HUES48 (cell line): ENCODE measurements at regions not wholly inside any gene's neighbourhood (a gene's known extent, or its start where the extent isn't known, plus 50 kb on each side); places are given as distances from the start of the nearest gene placed in this dataset.

Experiments used
- H3K27ac ChIP-seq: one replicate; pipeline ENCODE4 v1.7.0; 2013; ENCODE audit warnings: low read depth, low read length, inconsistent platforms
- H3K27me3 ChIP-seq: 2 replicates; pipeline ENCODE4 v1.6.1; 2013; ENCODE audit warnings: mild to moderate bottlenecking, low read length; ENCODE audit not compliant: control insufficient read depth, insufficient read depth
- H3K36me3 ChIP-seq: 2 replicates; pipeline ENCODE4 v1.6.1; 2013; ENCODE audit warnings: low read length; ENCODE audit not compliant: control insufficient read depth, insufficient read depth
- H3K4me1 ChIP-seq: 2 replicates; pipeline ENCODE4 v1.6.1; 2013; ENCODE audit warnings: mild to moderate bottlenecking, low read length; ENCODE audit not compliant: control insufficient read depth, insufficient read depth
- H3K4me3 ChIP-seq: 2 replicates; pipeline ENCODE4 v1.5.1; 2013; ENCODE audit warnings: mild to moderate bottlenecking, low read depth, low read length
- H3K9ac ChIP-seq: 2 replicates; pipeline ENCODE4 v1.6.1; 2013; ENCODE audit warnings: mild to moderate bottlenecking, low read depth, low read length, moderate library complexity
- H3K9me3 ChIP-seq: 2 replicates; pipeline ENCODE4 v1.6.1; 2013; ENCODE audit warnings: low read length; ENCODE audit not compliant: control insufficient read depth, insufficient read depth

DNA sequence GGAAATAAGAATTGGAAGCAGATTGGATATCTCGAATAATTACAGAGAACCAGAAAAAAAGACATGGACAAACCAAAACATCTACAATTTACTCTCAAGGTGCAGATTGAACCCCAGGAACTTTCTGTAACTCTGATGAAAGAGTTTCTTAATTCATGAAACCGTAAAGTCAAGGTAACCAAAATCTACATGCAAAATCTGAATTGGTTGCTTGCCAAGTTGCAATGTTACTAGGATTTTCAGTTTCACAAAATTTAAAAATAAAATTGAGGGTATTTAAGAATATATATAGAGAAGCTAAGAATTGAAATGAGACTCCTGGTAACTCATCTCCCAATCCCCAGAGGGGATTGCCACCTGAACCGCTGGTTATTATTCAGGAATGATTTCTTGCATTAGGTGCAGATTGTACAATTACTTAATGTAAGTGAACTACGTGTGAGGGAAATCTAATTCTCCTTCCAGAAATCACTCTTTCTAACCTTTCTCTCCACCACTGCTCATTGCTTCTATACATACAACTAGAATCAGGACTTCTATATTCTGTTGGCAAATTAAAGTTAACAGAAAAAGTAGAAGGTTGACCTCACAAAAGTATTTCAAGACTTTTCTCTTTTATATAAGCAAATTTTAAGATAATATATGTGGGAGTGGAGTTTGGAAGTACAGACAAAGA, 221.5 kb upstream of the NDST4 start:
- no peaks in the 10 kb centered on the region for H3K4me1 ChIP-seq
- H3K9me3 ChIP-seq = no peaks in the 10 kb centered on the region
- no peak overlapping the region for H3K9ac ChIP-seq
- H3K27ac ChIP-seq = no peak overlapping the region
- H3K27me3 ChIP-seq = no peaks in the 10 kb centered on the region
- H3K4me3 ChIP-seq = no peak overlapping the region
- H3K36me3 ChIP-seq = no peaks in the 10 kb centered on the region

DNA sequence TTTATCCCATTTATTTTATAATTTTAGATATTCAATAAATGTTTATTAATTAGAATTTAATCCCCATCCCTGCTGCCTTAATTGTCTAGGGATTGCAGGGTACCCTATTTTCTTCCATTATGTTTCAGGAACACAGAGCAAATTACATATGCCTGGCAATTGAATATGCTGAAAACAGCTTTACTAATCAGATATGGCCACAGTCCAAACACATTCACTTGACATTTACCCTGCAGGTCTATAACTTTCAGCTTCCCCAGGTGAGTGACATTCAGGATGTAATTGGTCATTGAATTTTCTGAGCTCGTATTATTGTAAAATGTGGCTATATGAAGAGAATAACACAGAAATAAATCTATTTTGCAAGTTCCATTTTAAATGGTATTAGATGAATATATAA, 218.7 kb upstream of the NDST4 start:
- H3K4me1 ChIP-seq = no peaks in the 10 kb centered on the region
- H3K27ac ChIP-seq = no peak overlapping the region
- no peaks in the 10 kb centered on the region for H3K9me3 ChIP-seq
- no peaks in the 10 kb centered on the region for H3K27me3 ChIP-seq
- H3K36me3 ChIP-seq = no peaks in the 10 kb centered on the region
- H3K9ac ChIP-seq = no peak overlapping the region
- H3K4me3 ChIP-seq = no peak overlapping the region

DNA sequence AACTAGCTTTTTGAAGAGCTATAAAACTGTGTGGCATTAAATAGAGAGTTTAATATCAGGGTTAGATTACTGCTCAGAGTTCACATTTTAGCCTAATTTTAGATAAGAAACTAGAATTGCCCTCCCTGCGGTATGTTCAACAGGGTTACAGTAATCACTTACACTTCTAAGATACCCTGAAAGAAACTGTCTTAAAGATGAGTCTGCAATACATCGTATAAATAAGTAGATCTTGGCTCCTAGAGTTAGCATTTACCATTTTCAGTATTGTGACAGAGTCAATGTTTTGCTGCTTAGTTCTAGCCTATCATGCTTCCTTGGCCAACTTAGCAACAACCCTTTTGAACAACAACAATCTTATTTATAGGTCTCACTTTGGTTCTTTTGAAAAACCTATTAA, 217.8 kb upstream of the NDST4 start:
- H3K9me3 ChIP-seq = no peaks in the 10 kb centered on the region
- H3K27ac ChIP-seq = no peak overlapping the region
- H3K4me3 ChIP-seq = no peak overlapping the region
- H3K27me3 ChIP-seq = no peaks in the 10 kb centered on the region
- no peak overlapping the region for H3K9ac ChIP-seq
- no peaks in the 10 kb centered on the region for H3K36me3 ChIP-seq
- H3K4me1 ChIP-seq = peaks cover under 1% of the 10 kb centered on the region; the same call in 1 of the 2 replicates

DNA sequence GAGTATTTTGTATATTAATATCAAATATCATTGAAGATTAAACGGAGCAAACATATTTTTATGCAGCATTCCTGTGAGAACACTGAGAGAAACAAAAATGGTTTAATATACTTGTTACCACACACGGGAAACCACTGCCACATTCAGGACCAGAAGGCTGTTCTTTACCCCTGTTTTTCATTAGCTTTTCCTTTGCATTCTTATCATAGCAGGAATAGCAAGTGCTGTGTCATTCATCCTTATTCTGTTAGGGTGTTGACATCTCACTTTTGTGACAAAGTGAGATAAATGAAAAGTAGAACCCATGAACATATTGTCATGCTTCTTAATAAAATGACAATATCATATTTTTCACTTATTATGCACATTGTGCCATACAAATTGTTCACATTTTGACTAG, 212.4 kb upstream of the NDST4 start:
- Histone ChIP-seq H3K27ac (no peak overlapping the region), H3K9me3 (no peaks in the 10 kb centered on the region), H3K4me3 (no peak overlapping the region), H3K36me3 (no peaks in the 10 kb centered on the region), H3K4me1 (peaks cover 15% of the 10 kb centered on the region), H3K9ac (no peak overlapping the region), H3K27me3 (no peaks in the 10 kb centered on the region)

DNA sequence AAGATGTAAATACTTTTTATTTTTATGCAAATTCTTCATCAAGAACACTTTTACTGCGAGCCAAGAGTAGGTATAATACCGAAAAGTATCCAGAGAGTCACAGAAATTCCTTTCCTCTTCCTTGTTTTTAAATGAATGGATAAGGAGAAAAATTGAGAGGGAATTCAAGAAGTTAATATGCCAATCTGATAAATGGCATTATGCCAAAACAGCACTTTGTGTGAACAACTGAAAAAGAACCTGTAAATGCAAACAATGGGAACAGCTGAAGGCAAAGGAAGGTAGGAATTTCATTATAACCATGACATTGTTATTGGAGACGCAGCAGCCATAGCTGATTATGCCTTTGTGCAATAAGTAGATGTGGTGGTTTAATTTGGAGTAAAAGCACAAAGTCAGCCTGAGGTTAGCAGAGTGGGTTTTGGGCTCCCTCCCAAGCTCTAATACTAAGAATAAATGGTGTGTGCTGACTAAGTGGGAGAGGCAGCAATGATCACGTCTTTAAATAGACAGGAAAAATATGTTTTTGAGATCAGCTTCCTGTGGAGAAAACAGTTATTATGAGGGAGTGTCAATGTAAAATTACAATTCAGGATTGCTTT, 209.8 kb upstream of the NDST4 start:
- no peak overlapping the region for H3K27ac ChIP-seq
- H3K36me3 ChIP-seq = no peaks in the 10 kb centered on the region
- H3K4me3 ChIP-seq = no peak overlapping the region
- no peak overlapping the region for H3K9ac ChIP-seq
- peaks cover 15% of the 10 kb centered on the region for H3K4me1 ChIP-seq
- H3K27me3 ChIP-seq = no peaks in the 10 kb centered on the region
- H3K9me3 ChIP-seq = no peaks in the 10 kb centered on the region

DNA sequence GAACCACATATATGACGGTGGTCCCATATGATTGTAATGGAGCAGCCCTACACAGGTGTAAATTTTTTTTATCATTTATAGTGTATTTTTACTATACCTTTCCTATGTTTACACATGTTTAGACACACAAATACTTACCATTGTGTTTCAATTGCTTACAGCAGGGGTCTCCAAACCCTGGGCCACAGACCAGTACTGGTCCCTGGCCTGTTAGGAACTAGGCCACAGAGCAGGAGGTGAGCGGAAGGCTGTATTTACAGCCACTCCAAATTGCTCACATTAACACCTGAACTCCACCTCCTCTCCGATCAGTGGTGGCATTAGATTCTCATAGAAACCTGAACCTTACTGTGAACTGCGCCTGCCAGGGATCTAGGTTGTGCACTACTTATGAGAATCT, 201.8 kb upstream of the NDST4 start:
- H3K27me3 ChIP-seq = no peaks in the 10 kb centered on the region
- no peaks in the 10 kb centered on the region; the same call in 1 of the 2 replicates for H3K4me1 ChIP-seq
- H3K27ac ChIP-seq = no peak overlapping the region
- no peak overlapping the region for H3K4me3 ChIP-seq
- no peaks in the 10 kb centered on the region for H3K36me3 ChIP-seq
- no peak overlapping the region for H3K9ac ChIP-seq
- H3K9me3 ChIP-seq = no peaks in the 10 kb centered on the region

DNA sequence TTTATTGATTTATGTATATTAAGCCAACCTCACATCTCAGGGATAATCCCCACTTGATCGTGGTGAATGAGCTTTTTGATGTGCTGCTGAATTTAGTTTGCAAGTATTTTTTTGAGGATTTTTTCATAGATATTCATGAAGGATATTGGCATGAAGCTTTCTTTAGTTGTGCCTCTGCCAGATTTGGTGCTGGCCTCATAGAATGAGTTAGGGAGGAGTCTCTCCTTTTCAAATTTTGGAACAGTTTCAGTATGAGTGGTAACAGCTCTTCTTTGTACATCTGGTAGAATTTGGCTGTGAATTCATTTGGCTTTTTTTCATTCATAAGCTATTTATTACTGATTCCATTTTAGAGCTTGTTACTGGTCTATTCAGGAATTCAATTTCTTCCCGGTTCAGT, 197.2 kb upstream of the NDST4 start:
- no peaks in the 10 kb centered on the region; the same call in 1 of the 2 replicates for H3K4me1 ChIP-seq
- no peak overlapping the region for H3K27ac ChIP-seq
- H3K27me3 ChIP-seq = no peaks in the 10 kb centered on the region
- no peaks in the 10 kb centered on the region for H3K36me3 ChIP-seq
- no peaks in the 10 kb centered on the region for H3K9me3 ChIP-seq
- H3K9ac ChIP-seq = no peak overlapping the region
- no peak overlapping the region for H3K4me3 ChIP-seq

DNA sequence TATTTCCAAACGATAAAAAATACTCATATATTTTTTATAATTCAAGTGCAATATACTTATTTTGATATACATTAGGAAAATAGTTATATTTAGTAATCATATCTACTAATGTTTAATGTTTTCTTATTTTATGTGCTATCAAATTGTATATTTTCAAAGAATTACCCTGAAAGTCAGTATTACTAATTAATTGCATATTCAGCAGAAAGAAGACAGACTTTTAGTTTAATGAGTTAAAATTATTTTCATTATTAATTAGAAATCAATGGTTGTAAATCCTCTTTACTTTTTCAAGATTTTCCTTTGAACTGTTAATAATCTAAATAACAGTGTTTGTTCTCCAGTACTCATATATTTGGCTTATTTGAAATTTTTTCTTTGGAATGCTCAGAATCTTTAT, 181.3 kb upstream of the NDST4 start:
- no peaks in the 10 kb centered on the region for H3K4me1 ChIP-seq
- no peaks in the 10 kb centered on the region for H3K36me3 ChIP-seq
- no peak overlapping the region for H3K4me3 ChIP-seq

DNA sequence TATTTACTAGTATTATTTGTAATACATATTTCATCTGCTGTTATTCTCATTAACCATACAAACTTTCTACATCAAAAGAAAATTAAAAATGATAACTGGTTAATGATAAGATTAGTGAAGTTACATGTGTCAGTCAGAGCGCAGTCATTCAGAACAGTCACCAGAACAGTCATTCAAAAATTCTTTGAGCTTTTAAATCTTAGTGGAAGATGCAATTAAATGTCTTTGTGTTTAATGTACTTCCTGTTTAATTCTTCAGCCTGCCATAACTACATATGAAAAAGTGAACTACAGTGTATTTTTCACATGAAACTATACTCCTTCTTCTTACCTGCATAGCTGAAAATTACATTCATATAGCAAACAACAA, 179.7 kb upstream of the NDST4 start:
- Histone ChIP-seq H3K27me3 (no peaks in the 10 kb centered on the region), H3K9ac (no peak overlapping the region), H3K4me1 (no peaks in the 10 kb centered on the region), H3K4me3 (no peak overlapping the region), H3K9me3 (no peaks in the 10 kb centered on the region), H3K36me3 (no peaks in the 10 kb centered on the region), H3K27ac (no peak overlapping the region)

More for the DNA sequence above, 181.3 kb upstream of the NDST4 start:
- Histone ChIP-seq H3K27me3 (no peaks in the 10 kb centered on the region), H3K27ac (no peak overlapping the region), H3K9ac (no peak overlapping the region), H3K9me3 (no peaks in the 10 kb centered on the region)

DNA sequence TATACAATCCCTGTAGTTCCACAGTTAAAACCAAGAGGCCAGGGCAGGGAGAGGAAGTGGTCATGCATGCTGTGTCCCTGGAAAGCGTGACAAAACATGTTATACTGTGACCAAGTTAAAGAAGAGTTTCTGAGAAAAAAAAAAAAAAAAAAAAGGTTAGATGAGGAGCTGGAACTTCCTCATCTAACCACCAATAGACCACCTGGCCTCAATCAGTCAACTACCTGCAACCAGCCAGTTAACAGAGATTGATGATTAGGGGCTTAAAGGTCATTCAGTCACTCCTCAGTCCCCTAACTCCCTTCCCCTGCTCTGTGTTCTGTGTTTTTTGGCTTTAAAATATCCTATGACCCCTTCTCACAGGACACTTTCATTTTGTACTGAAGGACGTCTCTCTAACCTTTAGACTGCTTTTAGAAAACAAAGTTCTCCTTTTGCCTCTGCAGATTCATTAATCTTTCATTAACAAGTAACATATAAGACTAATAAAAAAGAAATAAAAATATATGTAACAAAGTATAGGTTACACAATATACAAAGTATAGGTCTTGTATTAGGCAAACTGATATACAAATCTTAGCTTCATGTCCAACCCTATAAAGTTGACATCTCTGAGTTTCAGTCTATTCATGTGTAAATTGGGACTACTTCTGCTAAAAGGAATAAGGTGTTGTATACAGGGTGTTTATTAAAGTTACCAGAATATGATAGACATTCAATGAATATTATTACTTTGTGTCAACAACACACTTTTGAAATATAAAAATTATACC, 179.1 kb upstream of the NDST4 start:
- no peaks in the 10 kb centered on the region for H3K9me3 ChIP-seq
- no peak overlapping the region for H3K4me3 ChIP-seq
- H3K27me3 ChIP-seq = no peaks in the 10 kb centered on the region
- H3K9ac ChIP-seq = no peak overlapping the region
- no peaks in the 10 kb centered on the region for H3K36me3 ChIP-seq
- H3K27ac ChIP-seq = no peak overlapping the region
- H3K4me1 ChIP-seq = no peaks in the 10 kb centered on the region

DNA sequence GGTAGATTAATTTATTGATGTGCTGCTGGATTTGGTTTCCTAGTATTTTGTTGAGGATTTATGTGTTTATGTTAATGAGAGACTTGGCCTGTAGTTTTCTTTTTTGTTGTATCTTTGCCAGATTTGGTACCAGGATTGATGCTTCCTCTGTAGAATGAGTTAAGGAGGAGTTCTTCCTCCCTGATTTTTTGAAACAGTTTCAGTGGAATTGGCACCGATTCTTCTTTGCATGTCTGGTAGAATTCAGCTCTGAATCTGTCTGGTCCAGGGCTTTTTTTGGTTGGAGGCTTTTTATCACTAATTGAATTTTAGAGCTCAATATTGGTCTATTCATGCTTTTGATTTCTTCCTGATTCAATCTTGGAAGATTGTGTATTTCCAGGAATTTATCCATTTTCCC, 174.0 kb upstream of the NDST4 start:
- Histone ChIP-seq H3K4me3 (no peak overlapping the region), H3K9ac (no peak overlapping the region), H3K36me3 (no peaks in the 10 kb centered on the region), H3K4me1 (no peaks in the 10 kb centered on the region), H3K27ac (no peak overlapping the region), H3K9me3 (no peaks in the 10 kb centered on the region), H3K27me3 (no peaks in the 10 kb centered on the region)
